Activated CD8-positive, alpha-beta memory T cell treated with anti-CD3 and anti-CD28 coated beads, Interleukin-2, amount 10 ng/mL, durations not matched to agents 7 days and 5 days (primary cell): ENCODE measurements at regions not wholly inside any gene's neighbourhood (a gene's known extent, or its start where the extent isn't known, plus 50 kb on each side); places are given as distances from the start of the nearest gene placed in this dataset.

ENCODE experiments used
- ATAC-seq: fragments of 150-1000 bp; cut with Tn5 transposase; one replicate; pipeline ENCODE4 v1.10.0; 2021; ENCODE audit warnings: moderate library complexity
- CTCF ChIA-PET: fragments of 350-600 bp; sonication (Branson Sonifier 250); formaldehyde crosslinking; loops from one replicate; lab custom pipeline; 2021; ENCODE audit warnings: antibody characterized with exemption; lab: Charles Lee
- DNase-seq: peaks from one replicate; pipeline ENCODE4 v3.0.0-alpha.2; 2020
- H3K27ac Mint-ChIP-seq: one replicate; pipeline ENCODE4 v1.8.0; 2021; ENCODE audit warnings: mild to moderate bottlenecking, mixed read lengths
- H3K27me3 Mint-ChIP-seq: one replicate; pipeline ENCODE4 v1.8.0; 2021; ENCODE audit warnings: mixed read lengths
- H3K36me3 Mint-ChIP-seq: one replicate; pipeline ENCODE4 v1.8.0; 2021; ENCODE audit warnings: mild to moderate bottlenecking, mixed read lengths
- H3K4me1 Mint-ChIP-seq: one replicate; pipeline ENCODE4 v1.8.0; 2021; ENCODE audit warnings: mixed read lengths
- H3K4me3 Mint-ChIP-seq: one replicate; pipeline ENCODE4 v1.8.0; 2021; ENCODE audit warnings: mild to moderate bottlenecking, moderate library complexity, mixed read lengths
- H3K9me3 Mint-ChIP-seq: one replicate; pipeline ENCODE4 v1.8.0; 2022; ENCODE audit warnings: low read depth, mixed read lengths

- DNase-seq (no peak), ATAC-seq (no peak)
- CTCF ChIA-PET, result interaction anchor here (1.5 kb wide), 1 partner anchor 14 kb away, joined by 4 read pairs; no protein-coding TSS in a partner anchor
- no peaks in the 10 kb centered on the region for H3K36me3 Mint-ChIP-seq
- no peak overlapping the region for H3K27ac Mint-ChIP-seq
- H3K4me1 Mint-ChIP-seq, result no peaks in the 10 kb centered on the region
- H3K9me3 Mint-ChIP-seq, result no peaks in the 10 kb centered on the region
- no peak overlapping the region for H3K4me3 Mint-ChIP-seq
- peaks cover 27% of the 10 kb centered on the region for H3K27me3 Mint-ChIP-seq
Measured at GRCh38 chr11:69979632-69980031, 98.5 kb upstream of the ANO1 start.

GRCh38 chr11:69981119-69981784, 96.9 kb upstream of the ANO1 start:
- DNase-seq, result no peak
- CTCF ChIA-PET, result no interaction called here
- peaks cover 36% of the 10 kb centered on the region for H3K27me3 Mint-ChIP-seq
- no peak overlapping the region for H3K4me3 Mint-ChIP-seq
- H3K36me3 Mint-ChIP-seq, result no peaks in the 10 kb centered on the region
- H3K9me3 Mint-ChIP-seq, result no peaks in the 10 kb centered on the region
- no peaks in the 10 kb centered on the region for H3K4me1 Mint-ChIP-seq
- ATAC-seq, result no peak
- H3K27ac Mint-ChIP-seq, result no peak overlapping the region

DNA sequence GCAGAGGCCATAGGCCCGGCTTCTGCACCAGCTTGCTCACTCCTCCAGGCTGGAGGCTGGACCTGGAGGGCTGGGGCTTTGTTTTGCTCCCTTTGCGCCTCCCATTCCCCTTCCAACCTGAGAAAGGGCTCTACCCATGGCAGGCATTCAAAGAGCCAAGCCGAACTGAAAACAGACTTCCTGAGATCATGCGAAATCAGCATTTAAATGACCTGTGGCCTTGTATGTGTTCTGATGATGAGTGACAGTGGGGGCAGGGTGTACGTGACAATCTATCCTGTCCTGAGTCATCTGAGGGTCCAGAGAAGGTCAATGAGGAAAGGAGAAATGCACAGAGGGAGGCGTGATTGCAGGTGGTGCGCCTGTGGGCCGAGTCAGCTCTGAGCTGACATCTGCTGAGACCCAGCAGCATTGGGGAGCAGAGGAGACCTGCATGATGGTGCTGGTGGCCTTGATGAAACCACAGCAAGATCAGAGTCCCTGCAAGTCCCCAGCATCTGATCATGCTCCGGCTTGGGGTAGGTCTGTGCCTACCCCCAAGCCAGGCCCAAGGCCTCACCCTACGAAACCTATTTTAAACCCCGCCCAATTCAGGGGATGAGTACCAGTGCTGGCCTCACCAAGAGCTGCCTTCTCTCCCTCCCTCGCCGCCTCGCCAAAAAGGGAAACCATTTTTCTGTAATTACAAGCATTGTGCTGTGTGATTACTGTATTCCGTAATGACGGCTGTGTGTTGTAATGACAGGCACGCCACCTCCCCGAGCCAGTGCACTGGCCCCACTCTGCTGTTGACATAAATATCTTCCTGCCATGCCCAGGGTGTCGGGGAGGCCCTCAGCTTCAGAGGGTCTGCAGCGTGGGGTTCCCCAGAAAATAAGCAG, 95.2 kb upstream of the ANO1 start:
- CTCF ChIA-PET, result no interaction called here

DNA sequence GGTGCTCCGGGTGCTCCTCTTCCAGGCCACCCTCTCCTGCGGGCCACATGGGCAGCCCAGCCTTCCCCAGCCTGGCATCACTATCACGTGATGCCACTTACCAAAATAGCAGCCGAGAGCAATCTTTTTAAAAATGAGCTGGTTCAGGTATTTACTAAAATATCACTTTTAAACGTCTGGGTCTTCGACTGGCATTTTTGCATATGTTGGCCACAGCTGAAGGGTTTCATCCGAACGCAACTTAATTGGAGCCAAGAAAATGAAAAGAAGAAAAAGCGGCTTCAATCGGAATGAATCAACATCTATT, 94.6 kb upstream of the ANO1 start:
- H3K36me3 Mint-ChIP-seq, result no peaks in the 10 kb centered on the region
- H3K27me3 Mint-ChIP-seq, result peaks cover 56% of the 10 kb centered on the region
- no peak overlapping the region for H3K27ac Mint-ChIP-seq
- no peak overlapping the region for H3K4me3 Mint-ChIP-seq
- DNase-seq, result no peak
- H3K9me3 Mint-ChIP-seq, result no peaks in the 10 kb centered on the region
- H3K4me1 Mint-ChIP-seq, result no peaks in the 10 kb centered on the region
- CTCF ChIA-PET, result no interaction called here
- ATAC-seq, result no peak

More for the DNA sequence above, 95.2 kb upstream of the ANO1 start:
- Mint-ChIP-seq H3K9me3 (no peaks in the 10 kb centered on the region), H3K36me3 (no peaks in the 10 kb centered on the region), H3K27me3 (peaks cover 50% of the 10 kb centered on the region), H3K27ac (no peak overlapping the region), H3K4me1 (no peaks in the 10 kb centered on the region), H3K4me3 (no peak overlapping the region)
- no peak for DNase-seq
- no peak for ATAC-seq

DNA sequence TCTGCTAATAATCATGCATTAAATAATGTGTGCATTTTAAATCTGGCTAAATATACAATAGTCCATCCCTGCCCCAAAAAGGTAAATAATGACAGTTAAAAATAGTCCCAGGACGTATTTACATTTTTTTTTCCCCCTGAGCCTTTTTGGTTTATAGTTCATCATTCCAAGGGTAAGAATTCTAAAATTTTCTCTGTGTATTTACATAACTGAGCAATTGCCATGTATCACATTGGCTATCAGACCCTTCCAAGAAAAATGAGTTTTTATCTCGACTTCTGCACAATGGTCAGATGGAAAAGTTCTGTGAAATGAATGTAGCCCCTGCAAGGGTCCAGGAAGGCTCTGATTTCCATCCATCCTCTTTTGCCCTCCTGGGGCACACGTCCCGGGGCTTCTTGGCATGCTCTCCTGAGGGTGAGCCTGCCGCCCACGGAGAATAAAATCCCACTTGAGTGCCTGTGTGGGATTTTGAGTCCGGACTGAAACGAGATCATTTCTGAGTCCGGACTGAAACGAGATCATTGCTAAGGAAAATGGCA, 94.1 kb upstream of the ANO1 start:
- peaks cover 61% of the 10 kb centered on the region for H3K27me3 Mint-ChIP-seq
- ATAC-seq (no peak), DNase-seq (no peak)
- H3K4me1 Mint-ChIP-seq, result no peaks in the 10 kb centered on the region
- no peaks in the 10 kb centered on the region for H3K9me3 Mint-ChIP-seq
- H3K4me3 Mint-ChIP-seq, result no peak overlapping the region
- no peak overlapping the region for H3K27ac Mint-ChIP-seq
- H3K36me3 Mint-ChIP-seq, result no peaks in the 10 kb centered on the region
- CTCF ChIA-PET, result no interaction called here

- no peak overlapping the region for H3K27ac Mint-ChIP-seq
- no peak for DNase-seq
- peaks cover 59% of the 10 kb centered on the region for H3K27me3 Mint-ChIP-seq
- no peaks in the 10 kb centered on the region for H3K4me1 Mint-ChIP-seq
- no peak overlapping the region for H3K4me3 Mint-ChIP-seq
- H3K9me3 Mint-ChIP-seq, result no peaks in the 10 kb centered on the region
- no peak for ATAC-seq
- CTCF ChIA-PET, result no interaction called here
- H3K36me3 Mint-ChIP-seq, result no peaks in the 10 kb centered on the region
Measured at GRCh38 chr11:69984457-69985261, 93.5 kb upstream of the ANO1 start.

GRCh38 chr11:69985331-69985640, 92.8 kb upstream of the ANO1 start:
- CTCF ChIA-PET, result no interaction called here
- Mint-ChIP-seq H3K4me1 (no peaks in the 10 kb centered on the region), H3K9me3 (no peaks in the 10 kb centered on the region), H3K36me3 (no peaks in the 10 kb centered on the region), H3K27me3 (peaks cover 62% of the 10 kb centered on the region), H3K27ac (no peak overlapping the region), H3K4me3 (no peak overlapping the region)
- ATAC-seq, result no peak
- no peak for DNase-seq

GRCh38 chr11:69985641-69986439, 92.3 kb upstream of the ANO1 start:
- ATAC-seq (no peak), DNase-seq (no peak)
- H3K36me3 Mint-ChIP-seq, result no peaks in the 10 kb centered on the region
- H3K27me3 Mint-ChIP-seq, result peaks cover 66% of the 10 kb centered on the region
- CTCF ChIA-PET, result no interaction called here
- no peaks in the 10 kb centered on the region for H3K4me1 Mint-ChIP-seq
- no peak overlapping the region for H3K27ac Mint-ChIP-seq
- H3K9me3 Mint-ChIP-seq, result no peaks in the 10 kb centered on the region
- H3K4me3 Mint-ChIP-seq, result no peak overlapping the region

- CTCF ChIA-PET, result no interaction called here
- H3K27ac Mint-ChIP-seq, result no peak overlapping the region
- H3K36me3 Mint-ChIP-seq, result no peaks in the 10 kb centered on the region
- DNase-seq, result no peak
- ATAC-seq, result no peak
- H3K27me3 Mint-ChIP-seq, result peaks cover 70% of the 10 kb centered on the region
- H3K9me3 Mint-ChIP-seq, result no peaks in the 10 kb centered on the region
- no peaks in the 10 kb centered on the region for H3K4me1 Mint-ChIP-seq
- H3K4me3 Mint-ChIP-seq, result no peak overlapping the region
Measured at GRCh38 chr11:69986440-69986787, 91.7 kb upstream of the ANO1 start.

DNA sequence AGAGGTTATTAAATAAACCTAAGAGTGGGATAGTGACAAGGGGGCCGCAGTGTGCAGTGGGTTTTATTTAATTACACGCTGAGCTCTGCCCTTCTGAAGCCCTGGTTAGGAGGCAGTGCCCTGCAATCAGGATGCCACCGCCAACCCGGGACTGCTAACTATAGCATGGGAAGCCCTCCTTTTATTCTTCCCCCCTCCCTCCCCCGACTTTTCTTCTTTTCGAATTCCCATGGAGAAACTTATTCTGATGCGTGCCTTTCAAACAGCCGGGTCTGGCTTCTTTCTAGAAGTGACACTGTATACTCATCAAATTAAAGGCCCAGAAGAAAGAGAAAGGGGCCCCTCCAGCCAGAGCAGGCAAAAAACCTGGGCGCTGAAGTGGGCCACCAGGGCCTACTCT, 91.3 kb upstream of the ANO1 start:
- no peaks in the 10 kb centered on the region for H3K36me3 Mint-ChIP-seq
- H3K4me1 Mint-ChIP-seq, result no peaks in the 10 kb centered on the region
- ATAC-seq, result no peak
- H3K27me3 Mint-ChIP-seq, result peaks cover 70% of the 10 kb centered on the region
- H3K9me3 Mint-ChIP-seq, result no peaks in the 10 kb centered on the region
- H3K27ac Mint-ChIP-seq, result no peak overlapping the region
- H3K4me3 Mint-ChIP-seq, result no peak overlapping the region
- CTCF ChIA-PET, result no interaction called here
- DNase-seq, result no peak

- H3K27me3 Mint-ChIP-seq, result peaks cover 32% of the 10 kb centered on the region
- H3K9me3 Mint-ChIP-seq, result no peaks in the 10 kb centered on the region
- H3K27ac Mint-ChIP-seq, result no peak overlapping the region
- peaks cover 6% of the 10 kb centered on the region for H3K4me1 Mint-ChIP-seq
- CTCF ChIA-PET, result no interaction called here
- H3K36me3 Mint-ChIP-seq, result peaks cover 2% of the 10 kb centered on the region
- no peak overlapping the region for H3K4me3 Mint-ChIP-seq
- DNase-seq (no peak), ATAC-seq (no peak)
Measured at GRCh38 chr11:69992026-69992425, 86.1 kb upstream of the ANO1 start.

- no peak overlapping the region for H3K27ac Mint-ChIP-seq
- no peak overlapping the region for H3K4me3 Mint-ChIP-seq
- no peak for DNase-seq
- no peaks in the 10 kb centered on the region for H3K9me3 Mint-ChIP-seq
- H3K27me3 Mint-ChIP-seq, result peaks cover 23% of the 10 kb centered on the region
- H3K36me3 Mint-ChIP-seq, result peaks cover 2% of the 10 kb centered on the region
- no peak for ATAC-seq
- peaks cover 6% of the 10 kb centered on the region for H3K4me1 Mint-ChIP-seq
- CTCF ChIA-PET, result no interaction called here
Measured at GRCh38 chr11:69992943-69993694, 85.0 kb upstream of the ANO1 start.
